GM23338 (cell line): ENCODE measurements at regions not wholly inside any gene's neighbourhood (a gene's known extent, or its start where the extent isn't known, plus 50 kb on each side); places are given as distances from the start of the nearest gene placed in this dataset.

ENCODE experiments used
- CREB1 ChIP-seq: fragments of 250-450 bp; sonication (Bioruptor Pico); IDR thresholded peaks from 2 replicates; pipeline ENCODE4 v1.5.0; 2020; ENCODE audit warnings: low read depth, mild to moderate bottlenecking, moderate library complexity
- EZH2 ChIP-seq: fragments of 200-600 bp; sonication (generic); IDR thresholded peaks from one replicate; pipeline ENCODE4 v1.8.0; 2017; ENCODE audit warnings: antibody characterized with exemption, mild to moderate bottlenecking, low read depth; ENCODE audit not compliant: unreplicated experiment
- EZH2phosphoT487 ChIP-seq: fragments of 200-600 bp; sonication (generic); IDR thresholded peaks from one replicate; pipeline ENCODE4 v1.8.1; 2018; ENCODE audit warnings: antibody characterized with exemption; ENCODE audit not compliant: unreplicated experiment
- STAT1 ChIP-seq: IDR thresholded peaks from one replicate; pipeline ENCODE4 v1.6.1; 2016; ENCODE audit warnings: antibody characterized with exemption; ENCODE audit not compliant: unreplicated experiment
- ZNF114 ChIP-seq: fragments of 250-450 bp; sonication (Bioruptor Pico); IDR thresholded peaks from 2 replicates; pipeline ENCODE4 v1.5.0; 2020; ENCODE audit warnings: mild to moderate bottlenecking, moderate library complexity
- ZNF331 ChIP-seq: fragments of 250-450 bp; sonication (Bioruptor Pico); IDR thresholded peaks from 2 replicates; pipeline ENCODE4 v1.5.0; 2020; ENCODE audit warnings: low read depth, mild to moderate bottlenecking, moderate library complexity
- TF ChIP-seq, protein P1 (sequence below): fragments of 250-450 bp; sonication (Bioruptor Pico); IDR thresholded peaks from 2 replicates; pipeline ENCODE4 v1.5.0; 2020; ENCODE audit warnings: mild to moderate bottlenecking, moderate library complexity
- TF ChIP-seq, protein P2 (sequence below): IDR thresholded peaks from 2 replicates; pipeline ENCODE4 v1.6.1; 2016; ENCODE audit warnings: antibody characterized with exemption
- TF ChIP-seq, protein P3 (sequence below), 2 experiments: fragments of 200-600 bp in 1 of 2; sonication (generic) in 1 of 2; conservative IDR thresholded peaks; 2 replicates each; pipeline versions ENCODE4 v1.5.1 to v1.6.1; 2016 to 2017; ENCODE audit warnings: antibody characterized with exemption in 2 of 2, low read depth in 2 of 2, mild to moderate bottlenecking in 2 of 2, moderate library complexity in 1 of 2

DNA sequence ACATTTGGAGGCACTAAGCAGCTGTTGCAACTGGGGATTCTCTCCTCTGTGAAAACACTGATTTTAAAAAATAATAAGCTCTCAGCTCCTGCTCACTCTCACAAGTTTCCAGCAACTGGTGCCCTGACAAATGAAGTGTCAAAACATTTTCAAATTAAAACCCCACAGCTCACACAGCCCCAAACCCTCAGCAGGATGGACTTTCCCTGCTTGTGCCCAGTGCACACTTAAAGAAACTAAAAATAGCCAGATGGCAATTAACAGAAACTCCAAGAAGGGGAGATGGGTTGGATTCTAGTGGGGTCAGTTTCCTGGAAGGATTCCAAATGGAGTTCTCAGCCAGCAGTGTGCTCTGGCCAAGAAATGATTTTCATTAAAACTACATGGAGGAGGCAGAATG is 163.0 kb upstream of the PUM3 start (continued):
- TF ChIP-seq, protein P1, sequence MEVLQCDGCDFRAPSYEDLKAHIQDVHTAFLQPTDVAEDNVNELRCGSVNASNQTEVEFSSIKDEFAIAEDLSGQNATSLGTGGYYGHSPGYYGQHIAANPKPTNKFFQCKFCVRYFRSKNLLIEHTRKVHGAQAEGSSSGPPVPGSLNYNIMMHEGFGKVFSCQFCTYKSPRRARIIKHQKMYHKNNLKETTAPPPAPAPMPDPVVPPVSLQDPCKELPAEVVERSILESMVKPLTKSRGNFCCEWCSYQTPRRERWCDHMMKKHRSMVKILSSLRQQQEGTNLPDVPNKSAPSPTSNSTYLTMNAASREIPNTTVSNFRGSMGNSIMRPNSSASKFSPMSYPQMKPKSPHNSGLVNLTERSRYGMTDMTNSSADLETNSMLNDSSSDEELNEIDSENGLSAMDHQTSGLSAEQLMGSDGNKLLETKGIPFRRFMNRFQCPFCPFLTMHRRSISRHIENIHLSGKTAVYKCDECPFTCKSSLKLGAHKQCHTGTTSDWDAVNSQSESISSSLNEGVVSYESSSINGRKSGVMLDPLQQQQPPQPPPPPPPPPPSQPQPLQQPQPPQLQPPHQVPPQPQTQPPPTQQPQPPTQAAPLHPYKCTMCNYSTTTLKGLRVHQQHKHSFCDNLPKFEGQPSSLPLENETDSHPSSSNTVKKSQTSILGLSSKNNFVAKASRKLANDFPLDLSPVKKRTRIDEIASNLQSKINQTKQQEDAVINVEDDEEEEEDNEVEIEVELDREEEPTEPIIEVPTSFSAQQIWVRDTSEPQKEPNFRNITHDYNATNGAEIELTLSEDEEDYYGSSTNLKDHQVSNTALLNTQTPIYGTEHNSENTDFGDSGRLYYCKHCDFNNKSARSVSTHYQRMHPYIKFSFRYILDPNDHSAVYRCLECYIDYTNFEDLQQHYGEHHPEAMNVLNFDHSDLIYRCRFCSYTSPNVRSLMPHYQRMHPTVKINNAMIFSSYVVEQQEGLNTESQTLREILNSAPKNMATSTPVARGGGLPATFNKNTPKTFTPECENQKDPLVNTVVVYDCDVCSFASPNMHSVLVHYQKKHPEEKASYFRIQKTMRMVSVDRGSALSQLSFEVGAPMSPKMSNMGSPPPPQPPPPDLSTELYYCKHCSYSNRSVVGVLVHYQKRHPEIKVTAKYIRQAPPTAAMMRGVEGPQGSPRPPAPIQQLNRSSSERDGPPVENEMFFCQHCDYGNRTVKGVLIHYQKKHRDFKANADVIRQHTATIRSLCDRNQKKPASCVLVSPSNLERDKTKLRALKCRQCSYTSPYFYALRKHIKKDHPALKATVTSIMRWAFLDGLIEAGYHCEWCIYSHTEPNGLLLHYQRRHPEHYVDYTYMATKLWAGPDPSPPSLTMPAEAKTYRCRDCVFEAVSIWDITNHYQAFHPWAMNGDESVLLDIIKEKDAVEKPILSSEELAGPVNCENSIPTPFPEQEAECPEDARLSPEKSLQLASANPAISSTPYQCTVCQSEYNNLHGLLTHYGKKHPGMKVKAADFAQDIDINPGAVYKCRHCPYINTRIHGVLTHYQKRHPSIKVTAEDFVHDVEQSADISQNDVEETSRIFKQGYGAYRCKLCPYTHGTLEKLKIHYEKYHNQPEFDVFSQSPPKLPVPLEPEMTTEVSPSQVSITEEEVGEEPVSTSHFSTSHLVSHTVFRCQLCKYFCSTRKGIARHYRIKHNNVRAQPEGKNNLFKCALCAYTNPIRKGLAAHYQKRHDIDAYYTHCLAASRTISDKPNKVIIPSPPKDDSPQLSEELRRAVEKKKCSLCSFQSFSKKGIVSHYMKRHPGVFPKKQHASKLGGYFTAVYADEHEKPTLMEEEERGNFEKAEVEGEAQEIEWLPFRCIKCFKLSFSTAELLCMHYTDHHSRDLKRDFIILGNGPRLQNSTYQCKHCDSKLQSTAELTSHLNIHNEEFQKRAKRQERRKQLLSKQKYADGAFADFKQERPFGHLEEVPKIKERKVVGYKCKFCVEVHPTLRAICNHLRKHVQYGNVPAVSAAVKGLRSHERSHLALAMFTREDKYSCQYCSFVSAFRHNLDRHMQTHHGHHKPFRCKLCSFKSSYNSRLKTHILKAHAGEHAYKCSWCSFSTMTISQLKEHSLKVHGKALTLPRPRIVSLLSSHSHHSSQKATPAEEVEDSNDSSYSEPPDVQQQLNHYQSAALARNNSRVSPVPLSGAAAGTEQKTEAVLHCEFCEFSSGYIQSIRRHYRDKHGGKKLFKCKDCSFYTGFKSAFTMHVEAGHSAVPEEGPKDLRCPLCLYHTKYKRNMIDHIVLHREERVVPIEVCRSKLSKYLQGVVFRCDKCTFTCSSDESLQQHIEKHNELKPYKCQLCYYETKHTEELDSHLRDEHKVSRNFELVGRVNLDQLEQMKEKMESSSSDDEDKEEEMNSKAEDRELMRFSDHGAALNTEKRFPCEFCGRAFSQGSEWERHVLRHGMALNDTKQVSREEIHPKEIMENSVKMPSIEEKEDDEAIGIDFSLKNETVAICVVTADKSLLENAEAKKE (CRISPR knock-in tag) = no peak
- no peak for TF ChIP-seq ZNF114 (CRISPR knock-in tag)
- no peak for TF ChIP-seq CREB1 (CRISPR knock-in tag)
- no peak for TF ChIP-seq ZNF331
- no peak for TF ChIP-seq EZH2phosphoT487
- no peak for TF ChIP-seq EZH2
- no peak for TF ChIP-seq STAT1
- TF ChIP-seq, protein P2, sequence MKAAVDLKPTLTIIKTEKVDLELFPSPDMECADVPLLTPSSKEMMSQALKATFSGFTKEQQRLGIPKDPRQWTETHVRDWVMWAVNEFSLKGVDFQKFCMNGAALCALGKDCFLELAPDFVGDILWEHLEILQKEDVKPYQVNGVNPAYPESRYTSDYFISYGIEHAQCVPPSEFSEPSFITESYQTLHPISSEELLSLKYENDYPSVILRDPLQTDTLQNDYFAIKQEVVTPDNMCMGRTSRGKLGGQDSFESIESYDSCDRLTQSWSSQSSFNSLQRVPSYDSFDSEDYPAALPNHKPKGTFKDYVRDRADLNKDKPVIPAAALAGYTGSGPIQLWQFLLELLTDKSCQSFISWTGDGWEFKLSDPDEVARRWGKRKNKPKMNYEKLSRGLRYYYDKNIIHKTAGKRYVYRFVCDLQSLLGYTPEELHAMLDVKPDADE = no peak
- TF ChIP-seq, protein P3, sequence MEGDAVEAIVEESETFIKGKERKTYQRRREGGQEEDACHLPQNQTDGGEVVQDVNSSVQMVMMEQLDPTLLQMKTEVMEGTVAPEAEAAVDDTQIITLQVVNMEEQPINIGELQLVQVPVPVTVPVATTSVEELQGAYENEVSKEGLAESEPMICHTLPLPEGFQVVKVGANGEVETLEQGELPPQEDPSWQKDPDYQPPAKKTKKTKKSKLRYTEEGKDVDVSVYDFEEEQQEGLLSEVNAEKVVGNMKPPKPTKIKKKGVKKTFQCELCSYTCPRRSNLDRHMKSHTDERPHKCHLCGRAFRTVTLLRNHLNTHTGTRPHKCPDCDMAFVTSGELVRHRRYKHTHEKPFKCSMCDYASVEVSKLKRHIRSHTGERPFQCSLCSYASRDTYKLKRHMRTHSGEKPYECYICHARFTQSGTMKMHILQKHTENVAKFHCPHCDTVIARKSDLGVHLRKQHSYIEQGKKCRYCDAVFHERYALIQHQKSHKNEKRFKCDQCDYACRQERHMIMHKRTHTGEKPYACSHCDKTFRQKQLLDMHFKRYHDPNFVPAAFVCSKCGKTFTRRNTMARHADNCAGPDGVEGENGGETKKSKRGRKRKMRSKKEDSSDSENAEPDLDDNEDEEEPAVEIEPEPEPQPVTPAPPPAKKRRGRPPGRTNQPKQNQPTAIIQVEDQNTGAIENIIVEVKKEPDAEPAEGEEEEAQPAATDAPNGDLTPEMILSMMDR (conservative IDR thresholded peaks at IDR 0.05; ENCODE audit: low read depth in 2 of 2) = no peak
